Muscle layer of duodenum (tissue), 2 donors: ENCODE measurements at regions not wholly inside any gene's neighbourhood (a gene's known extent, or its start where the extent isn't known, plus 50 kb on each side); places are given as distances from the start of the nearest gene placed in this dataset.

Experiments used
- H3K27ac ChIP-seq: one replicate; pipeline ENCODE4 v1.7.0; 2013; ENCODE audit warnings: mild to moderate bottlenecking, low read length
- H3K27me3 ChIP-seq: one replicate; pipeline ENCODE4 v1.7.0; 2013; ENCODE audit warnings: low read depth, mild to moderate bottlenecking, control low read depth, low read length
- H3K36me3 ChIP-seq, 2 donors: one replicate each; pipeline ENCODE4 v1.7.0; 2013; ENCODE audit warnings: low read length in 2 of 2, control low read depth in 1 of 2, mild to moderate bottlenecking in 1 of 2; ENCODE audit not compliant: insufficient read depth in 2 of 2, control insufficient read depth in 1 of 2
- H3K4me1 ChIP-seq, 2 donors: one replicate each; pipeline ENCODE4 v1.7.0; 2013; ENCODE audit warnings: low read length in 2 of 2, mild to moderate bottlenecking in 2 of 2, control low read depth in 1 of 2, moderate library complexity in 1 of 2; ENCODE audit not compliant: insufficient read depth in 2 of 2, control insufficient read depth in 1 of 2
- H3K4me3 ChIP-seq, 2 donors: one replicate each; pipeline ENCODE4 v1.7.0; 2013; ENCODE audit warnings: low read length in 2 of 2, low read depth in 1 of 2, mild to moderate bottlenecking in 1 of 2
- H3K9me3 ChIP-seq, 2 donors: one replicate each; pipeline ENCODE4 v1.7.0; 2013; ENCODE audit warnings: low read length in 2 of 2, control low read depth in 1 of 2, mild to moderate bottlenecking in 1 of 2; ENCODE audit not compliant: control insufficient read depth in 1 of 2
- donor health status: healthy.

GRCh38 chr5:88425124-88425523 is 156.5 kb upstream of the TMEM161B start:
- Histone ChIP-seq H3K4me1 (no peaks in the 10 kb centered on the region), H3K9me3 (no peaks in the 10 kb centered on the region), H3K27me3 (no peaks in the 10 kb centered on the region), H3K4me3 (no peak overlapping the region), H3K36me3 (no peaks in the 10 kb centered on the region), H3K27ac (no peak overlapping the region)

- no peaks in the 10 kb centered on the region for H3K9me3 ChIP-seq
- H3K4me1 ChIP-seq: no peaks in the 10 kb centered on the region
- H3K4me3 ChIP-seq: no peak overlapping the region
- H3K27me3 ChIP-seq: no peaks in the 10 kb centered on the region
- H3K27ac ChIP-seq: no peak overlapping the region
- no peaks in the 10 kb centered on the region for H3K36me3 ChIP-seq
These were observed 151.3 kb upstream of the TMEM161B start for GRCh38 chr5:88419931-88420330.

DNA sequence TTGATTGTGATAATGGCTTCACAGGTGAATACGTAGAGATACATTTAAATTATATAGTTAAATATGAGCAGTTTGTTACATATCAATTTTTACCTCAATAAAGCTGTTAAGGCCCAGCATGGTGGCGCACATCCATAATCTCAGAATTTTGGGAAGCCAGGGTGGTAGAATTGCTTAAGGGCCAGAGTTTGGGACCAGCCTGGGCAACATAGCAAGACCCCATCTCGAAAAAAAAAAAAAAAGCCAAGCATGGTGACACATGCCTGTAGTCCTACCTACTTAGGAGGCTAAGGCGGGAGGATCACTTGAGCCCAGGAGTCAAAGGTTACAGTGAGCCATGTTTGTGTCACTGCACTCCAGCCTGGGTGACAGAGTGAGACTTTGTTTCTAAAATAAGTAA is 138.7 kb upstream of the TMEM161B start:
- H3K27me3 ChIP-seq: no peaks in the 10 kb centered on the region
- H3K9me3 ChIP-seq: no peaks in the 10 kb centered on the region
- H3K4me3 ChIP-seq: no peak overlapping the region
- no peak overlapping the region for H3K27ac ChIP-seq
- H3K4me1 ChIP-seq: no peaks in the 10 kb centered on the region
- no peaks in the 10 kb centered on the region for H3K36me3 ChIP-seq

DNA sequence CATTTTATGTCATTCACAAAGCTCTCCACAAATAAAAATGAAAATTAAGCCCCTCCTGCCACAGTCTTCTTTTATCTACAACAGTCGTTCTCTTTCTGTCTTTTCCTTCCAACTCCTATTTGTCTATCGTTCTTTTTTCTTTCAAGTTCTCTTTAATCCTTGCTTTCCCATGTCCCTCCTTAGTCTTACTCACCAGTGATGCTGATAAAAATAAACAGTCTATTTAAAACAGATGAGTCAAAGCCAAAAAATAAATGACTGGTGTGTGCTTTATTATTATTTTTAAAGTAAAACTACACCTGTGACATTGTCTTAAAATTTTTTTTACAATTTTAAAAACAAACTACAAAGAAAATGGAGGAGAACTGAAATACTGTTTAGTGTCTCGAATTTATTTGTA is 137.1 kb upstream of the TMEM161B start:
- Histone ChIP-seq H3K4me1 (no peaks in the 10 kb centered on the region), H3K36me3 (no peaks in the 10 kb centered on the region), H3K27ac (no peak overlapping the region), H3K27me3 (no peaks in the 10 kb centered on the region), H3K9me3 (no peaks in the 10 kb centered on the region), H3K4me3 (no peak overlapping the region)

DNA sequence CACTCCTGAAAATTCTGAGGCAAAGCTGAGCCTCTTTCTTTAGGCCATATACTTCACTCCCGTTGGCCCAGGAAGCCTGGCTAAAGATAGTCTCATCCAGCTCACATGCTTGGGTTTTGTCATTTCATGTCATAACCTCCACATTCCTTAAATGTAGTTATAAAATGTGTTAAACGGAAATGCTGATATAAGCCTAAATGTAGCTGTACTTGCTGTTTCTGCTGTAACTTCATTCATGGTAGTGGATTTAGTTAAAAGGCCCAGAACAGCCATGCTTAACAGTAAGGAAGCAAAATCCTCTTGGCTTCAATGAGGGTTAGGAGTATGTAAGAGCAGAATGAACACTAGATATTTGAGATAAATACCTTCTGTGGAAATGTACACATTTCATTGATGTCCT is 135.8 kb upstream of the TMEM161B start:
- Histone ChIP-seq H3K27ac (no peak overlapping the region), H3K4me1 (no peaks in the 10 kb centered on the region), H3K36me3 (no peaks in the 10 kb centered on the region), H3K9me3 (no peaks in the 10 kb centered on the region), H3K4me3 (no peak overlapping the region), H3K27me3 (no peaks in the 10 kb centered on the region)

- Histone ChIP-seq H3K27me3 (no peaks in the 10 kb centered on the region), H3K4me3 (no peak overlapping the region), H3K36me3 (no peaks in the 10 kb centered on the region), H3K27ac (no peak overlapping the region), H3K9me3 (no peaks in the 10 kb centered on the region), H3K4me1 (no peaks in the 10 kb centered on the region)
These were observed 133.0 kb upstream of the TMEM161B start for GRCh38 chr5:88401686-88402085.

DNA sequence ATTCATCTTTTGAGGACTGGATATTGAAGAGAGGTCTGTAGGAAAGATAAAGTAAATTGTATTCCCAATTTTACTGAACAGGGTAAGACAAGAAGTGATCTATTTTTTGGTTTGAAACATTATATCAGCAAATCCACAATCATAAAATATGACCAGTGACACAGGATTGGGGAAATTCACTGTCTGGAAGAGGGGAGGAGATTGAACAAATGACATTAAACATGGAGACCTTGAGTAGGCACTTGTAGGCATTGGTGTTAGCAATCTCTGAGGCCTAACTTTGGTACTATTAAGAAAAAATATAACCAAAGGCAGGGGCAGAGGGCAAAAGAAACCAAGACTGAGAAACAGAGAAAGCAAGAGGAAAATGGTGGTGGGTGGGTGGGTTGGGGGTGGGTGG is 132.6 kb upstream of the TMEM161B start:
- no peaks in the 10 kb centered on the region for H3K4me1 ChIP-seq
- H3K9me3 ChIP-seq: no peaks in the 10 kb centered on the region
- no peak overlapping the region for H3K27ac ChIP-seq
- H3K4me3 ChIP-seq: no peak overlapping the region
- H3K36me3 ChIP-seq: no peaks in the 10 kb centered on the region
- H3K27me3 ChIP-seq: no peaks in the 10 kb centered on the region

- no peak overlapping the region for H3K27ac ChIP-seq
- no peak overlapping the region for H3K4me3 ChIP-seq
- H3K4me1 ChIP-seq: no peaks in the 10 kb centered on the region
- no peaks in the 10 kb centered on the region for H3K27me3 ChIP-seq
- no peaks in the 10 kb centered on the region for H3K9me3 ChIP-seq
- H3K36me3 ChIP-seq: no peaks in the 10 kb centered on the region
These were observed 130.9 kb upstream of the TMEM161B start for GRCh38 chr5:88399561-88399960.

GRCh38 chr5:88398316-88398715 is 129.7 kb upstream of the TMEM161B start:
- Histone ChIP-seq H3K4me3 (no peak overlapping the region), H3K36me3 (no peaks in the 10 kb centered on the region), H3K9me3 (no peaks in the 10 kb centered on the region), H3K27ac (no peak overlapping the region), H3K4me1 (no peaks in the 10 kb centered on the region), H3K27me3 (no peaks in the 10 kb centered on the region)

DNA sequence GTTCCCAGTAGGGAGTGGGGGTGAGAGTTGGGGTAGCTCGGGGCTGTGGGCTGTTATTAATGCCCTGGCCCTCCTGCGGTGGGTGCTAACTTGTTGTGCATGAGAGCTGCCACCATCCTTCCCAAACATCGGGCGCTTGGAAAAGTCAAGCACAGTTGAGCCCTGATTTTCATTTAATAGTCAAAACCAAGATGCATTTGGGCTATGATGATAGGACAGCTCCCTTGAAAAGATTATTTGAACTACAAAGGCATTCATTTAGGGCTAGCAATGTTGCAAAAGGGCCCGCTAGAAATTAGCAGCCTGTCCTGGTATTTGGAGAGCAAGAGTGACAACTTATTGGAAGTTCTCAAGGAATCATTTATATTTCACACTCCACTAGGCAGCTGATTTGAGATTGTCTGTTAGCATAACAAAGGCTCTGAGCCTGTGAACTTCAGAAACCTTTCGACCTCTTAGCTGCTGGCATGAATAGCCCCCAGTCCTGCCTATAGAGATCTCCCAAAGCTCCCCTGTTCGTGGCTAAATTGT is 128.2 kb upstream of the TMEM161B start:
- H3K9me3 ChIP-seq: no peaks in the 10 kb centered on the region
- H3K27ac ChIP-seq: no peak overlapping the region
- no peaks in the 10 kb centered on the region for H3K4me1 ChIP-seq
- H3K27me3 ChIP-seq: no peaks in the 10 kb centered on the region
- no peaks in the 10 kb centered on the region for H3K36me3 ChIP-seq
- peak overlapping the region in 1 of 2 donors; percentile 60 for H3K4me3 ChIP-seq

- H3K36me3 ChIP-seq: no peaks in the 10 kb centered on the region
- no peak overlapping the region for H3K27ac ChIP-seq
- H3K27me3 ChIP-seq: no peaks in the 10 kb centered on the region
- H3K9me3 ChIP-seq: no peaks in the 10 kb centered on the region
- no peaks in the 10 kb centered on the region for H3K4me1 ChIP-seq
- no peak overlapping the region for H3K4me3 ChIP-seq
These were observed 127.4 kb upstream of the TMEM161B start for GRCh38 chr5:88396000-88396535.

DNA sequence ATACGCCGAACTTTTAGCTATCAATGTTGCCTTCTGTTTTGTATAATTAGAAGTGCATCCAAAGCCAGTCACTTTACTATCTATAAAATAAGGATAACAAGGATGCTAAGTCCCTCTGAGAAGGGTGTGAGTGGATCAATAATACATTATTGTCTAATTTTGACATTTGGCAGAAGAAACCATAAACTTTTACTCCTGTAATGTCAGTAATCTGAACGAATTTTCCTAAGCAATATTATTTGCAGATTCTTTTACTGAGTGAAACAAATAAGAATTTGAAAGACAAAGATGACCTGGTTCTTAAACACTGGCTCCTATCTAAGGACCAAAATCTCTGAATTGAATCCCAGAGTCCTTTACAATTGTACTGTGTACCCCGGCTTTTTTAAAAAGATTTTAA is 126.6 kb upstream of the TMEM161B start:
- no peak overlapping the region for H3K4me3 ChIP-seq
- H3K27ac ChIP-seq: no peak overlapping the region
- no peaks in the 10 kb centered on the region for H3K9me3 ChIP-seq
- H3K4me1 ChIP-seq: no peaks in the 10 kb centered on the region
- H3K27me3 ChIP-seq: no peaks in the 10 kb centered on the region
- H3K36me3 ChIP-seq: no peaks in the 10 kb centered on the region
